Keratinocyte (primary cell): ENCODE measurements at regions not wholly inside any gene's neighbourhood (a gene's known extent, or its start where the extent isn't known, plus 50 kb on each side); places are given as distances from the start of the nearest gene placed in this dataset.

Source experiments
- DNase-seq: peaks from one replicate; pipeline ENCODE4 v3.0.0-alpha.2; 2011; ENCODE audit warnings: low read depth, missing footprints, low spot score
- FAIRE-seq: peaks from 2 replicates; lab custom pipeline; 2011; peaks lifted over from hg19 to GRCh38; lab: Jason Lieb, UNC
- H2AFZ ChIP-seq: 2 replicates; pipeline ENCODE4 v1.6.0; 2012; ENCODE audit warnings: low read length, control low read depth, inconsistent platforms; ENCODE audit not compliant: control insufficient read depth
- H3K27ac ChIP-seq: 2 replicates; pipeline ENCODE4 v1.5.1; 2011; ENCODE audit warnings: low read length; ENCODE audit not compliant: control insufficient read depth, insufficient read depth
- H3K27me3 ChIP-seq: 3 replicates; pipeline ENCODE4 v1.6.0; 2011; ENCODE audit warnings: low read length; ENCODE audit not compliant: control insufficient read depth, insufficient read depth; ENCODE audit errors: extremely low read depth
- H3K36me3 ChIP-seq, 2 experiments: 2 replicates in 1 of 2; 3 replicates in 1 of 2; pipeline ENCODE4 v1.5.1; 2011; ENCODE audit warnings: low read length in 2 of 2, mild to moderate bottlenecking in 1 of 2; ENCODE audit not compliant: control insufficient read depth in 2 of 2, insufficient read depth in 2 of 2; ENCODE audit errors: extremely low read depth in 1 of 2
- H3K4me1 ChIP-seq: 3 replicates; pipeline ENCODE4 v1.5.1; 2011; ENCODE audit warnings: low read length; ENCODE audit not compliant: control insufficient read depth, insufficient read depth; ENCODE audit errors: extremely low read depth
- H3K4me2 ChIP-seq: 3 replicates; pipeline ENCODE4 v1.6.0; 2011; ENCODE audit warnings: low read depth, low read length; ENCODE audit not compliant: control insufficient read depth, insufficient read depth; ENCODE audit errors: extremely low read depth
- H3K4me3 ChIP-seq, 3 experiments: fragments of 200-600 bp in 1 of 3; sonication (generic) in 1 of 3; 2 replicates in 2 of 3; 3 replicates in 1 of 3; pipeline ENCODE4 v1.5.1; 2011 to 2016; ENCODE audit warnings: low read length in 3 of 3, mild to moderate bottlenecking in 3 of 3, control low read depth in 2 of 3, inconsistent platforms in 1 of 3, low read depth in 1 of 3, mixed read lengths in 1 of 3, mixed run types in 1 of 3, moderate library complexity in 1 of 3; ENCODE audit not compliant: control insufficient read depth in 2 of 3, insufficient read depth in 2 of 3; ENCODE audit errors: extremely low read depth in 1 of 3
- H3K79me2 ChIP-seq: 2 replicates; pipeline ENCODE4 v1.6.0; 2012; ENCODE audit warnings: low read length; ENCODE audit not compliant: control insufficient read depth, insufficient read depth
- H3K9ac ChIP-seq: 3 replicates; pipeline ENCODE4 v1.6.0; 2011; ENCODE audit warnings: low read length; ENCODE audit not compliant: control insufficient read depth, insufficient read depth; ENCODE audit errors: extremely low read depth
- H3K9me1 ChIP-seq: 3 replicates; pipeline ENCODE4 v1.6.0; 2011; ENCODE audit warnings: low read length; ENCODE audit not compliant: control insufficient read depth, insufficient read depth; ENCODE audit errors: extremely low read depth
- H3K9me3 ChIP-seq: 2 replicates; pipeline ENCODE4 v1.5.1; 2012; ENCODE audit warnings: low read depth, low read length; ENCODE audit not compliant: control insufficient read depth
- H4K20me1 ChIP-seq: 3 replicates; pipeline ENCODE4 v1.6.0; 2011; ENCODE audit warnings: low read length; ENCODE audit not compliant: control insufficient read depth, insufficient read depth; ENCODE audit errors: extremely low read depth
- CTCF ChIP-seq, 3 experiments: IDR thresholded peaks in 1 of 3; conservative IDR thresholded peaks in 1 of 3; optimal IDR thresholded peaks in 1 of 3; 2 replicates in 2 of 3; 3 replicates in 1 of 3; pipeline versions ENCODE3 to v1.5.1; 2011; ENCODE audit warnings: low read length in 3 of 3, mild to moderate bottlenecking in 3 of 3, moderate library complexity in 2 of 3, control low read depth in 1 of 3, inconsistent platforms in 1 of 3; ENCODE audit not compliant: insufficient read depth in 2 of 3; ENCODE audit errors: extremely low read depth in 1 of 3
- EZH2 ChIP-seq: IDR thresholded peaks from one replicate; pipeline ENCODE4 v1.6.1; 2012; ENCODE audit warnings: inconsistent platforms, mild to moderate bottlenecking, low read length, moderate library complexity
- dilution Hi-C: fragments of 300-500 bp; cut with MboI; formaldehyde crosslinking; loops from one replicate; pipeline ENCODE4 v1.7.0; 2020; ENCODE audit warnings: low sequenced_read_pairs; ENCODE audit not compliant: extremely low pct_ligation_motif_present

GRCh38 chr2:220955776-220956175 is 616.3 kb downstream of the EPHA4 start:
- H2AFZ ChIP-seq: no peak overlapping the region
- no peaks in the 10 kb centered on the region for H3K9me3 ChIP-seq
- H3K4me3 ChIP-seq: no peak overlapping the region
- DNase-seq: no peak
- dilution Hi-C loops: no loop called here
- H3K9ac ChIP-seq: no peak overlapping the region
- TF ChIP-seq CTCF (optimal IDR thresholded peaks at IDR 0.05 in 1 of 3, IDR thresholded peaks at IDR 0.05 in 1 of 3, conservative IDR thresholded peaks at IDR 0.05 in 1 of 3; ENCODE audit: extremely low read depth in 1 of 3, insufficient read depth in 2 of 3, low read length in 3 of 3) (no peak), EZH2 (no peak)
- no peak overlapping the region for H3K4me2 ChIP-seq
- no peaks in the 10 kb centered on the region for H3K79me2 ChIP-seq
- no peak overlapping the region for H3K27ac ChIP-seq
- no peak for FAIRE-seq
- H3K27me3 ChIP-seq: no peaks in the 10 kb centered on the region
- H3K9me1 ChIP-seq: no peaks in the 10 kb centered on the region
- H4K20me1 ChIP-seq: no peaks in the 10 kb centered on the region
- no peaks in the 10 kb centered on the region for H3K4me1 ChIP-seq
- no peaks in the 10 kb centered on the region for H3K36me3 ChIP-seq

DNA sequence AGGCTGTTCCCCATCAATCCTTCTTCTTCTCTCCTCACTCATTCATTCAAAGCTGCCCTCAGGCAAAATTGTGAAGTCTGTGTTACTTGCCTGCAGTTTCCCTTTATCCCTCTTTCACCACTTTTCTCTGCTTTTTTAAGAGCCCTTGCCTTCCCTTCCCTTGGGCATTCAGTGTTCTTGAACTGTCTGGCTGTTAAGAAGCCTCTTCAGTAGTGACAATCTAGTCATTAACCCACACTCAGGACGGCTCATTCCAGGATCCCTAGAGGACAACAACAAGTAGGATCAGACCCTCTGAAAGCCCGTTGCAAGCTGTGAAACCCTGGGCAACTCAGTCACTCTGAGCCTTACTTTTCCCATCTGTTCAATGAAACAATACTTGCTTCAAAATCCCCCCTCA is 615.7 kb downstream of the EPHA4 start:
- no peak overlapping the region for H3K4me2 ChIP-seq
- TF ChIP-seq EZH2 (no peak), CTCF (optimal IDR thresholded peaks at IDR 0.05 in 1 of 3, IDR thresholded peaks at IDR 0.05 in 1 of 3, conservative IDR thresholded peaks at IDR 0.05 in 1 of 3; ENCODE audit: extremely low read depth in 1 of 3, insufficient read depth in 2 of 3, low read length in 3 of 3) (no peak)
- FAIRE-seq (no peak), DNase-seq (no peak)
- H3K4me1 ChIP-seq: no peaks in the 10 kb centered on the region
- H3K27me3 ChIP-seq: no peaks in the 10 kb centered on the region
- H3K9me1 ChIP-seq: no peaks in the 10 kb centered on the region
- no peak overlapping the region for H3K4me3 ChIP-seq
- H4K20me1 ChIP-seq: no peaks in the 10 kb centered on the region
- no peaks in the 10 kb centered on the region for H3K36me3 ChIP-seq
- no peaks in the 10 kb centered on the region for H3K9me3 ChIP-seq
- no peak overlapping the region for H2AFZ ChIP-seq
- dilution Hi-C loops: no loop called here
- no peak overlapping the region for H3K27ac ChIP-seq
- H3K79me2 ChIP-seq: no peaks in the 10 kb centered on the region
- no peak overlapping the region for H3K9ac ChIP-seq
